KOPT-K1 (cell line): ENCODE measurements at regions not wholly inside any gene's neighbourhood (a gene's known extent, or its start where the extent isn't known, plus 50 kb on each side); places are given as distances from the start of the nearest gene placed in this dataset.

Experiments used
- H3K27ac ChIP-seq: fragments of 200-600 bp; sonication (generic); 2 replicates; pipeline ENCODE4 v1.5.1; 2016; ENCODE audit warnings: antibody characterized with exemption, mild to moderate bottlenecking, low read depth, low read length; ENCODE audit not compliant: poor library complexity, severe bottlenecking
- H3K36me3 ChIP-seq: fragments of 200-600 bp; sonication (generic); 2 replicates; pipeline ENCODE4 v1.5.1; 2017; ENCODE audit warnings: antibody characterized with exemption, mild to moderate bottlenecking, low read length, moderate library complexity; ENCODE audit not compliant: insufficient read depth
- H3K9me3 ChIP-seq: fragments of 200-600 bp; sonication (generic); 2 replicates; pipeline ENCODE4 v1.5.1; 2017; ENCODE audit warnings: antibody characterized with exemption, low read length, mild to moderate bottlenecking; ENCODE audit not compliant: insufficient read depth, poor library complexity, severe bottlenecking

DNA sequence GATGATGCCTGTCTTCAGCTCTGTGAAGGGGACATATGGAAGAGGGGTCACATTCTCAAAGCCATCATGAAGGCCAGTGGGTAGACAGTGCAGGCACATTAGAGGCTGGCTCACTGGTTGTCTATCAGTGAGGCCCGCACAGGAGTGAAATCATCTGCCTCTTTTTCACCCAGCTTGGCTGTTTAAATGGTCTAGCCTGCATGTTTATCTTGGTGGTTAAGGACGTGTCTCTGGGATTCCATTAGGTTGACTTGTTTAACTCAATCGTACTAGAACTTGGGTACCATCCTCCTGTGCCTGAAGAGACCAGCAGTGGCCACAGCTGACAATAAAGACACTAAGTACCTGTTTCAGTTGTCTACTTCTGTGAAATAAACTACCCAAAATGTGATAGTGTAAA is 219.3 kb downstream of the PLPP3 start:
- Histone ChIP-seq H3K36me3 (no peaks in the 10 kb centered on the region), H3K27ac (no peak overlapping the region), H3K9me3 (no peaks in the 10 kb centered on the region)

DNA sequence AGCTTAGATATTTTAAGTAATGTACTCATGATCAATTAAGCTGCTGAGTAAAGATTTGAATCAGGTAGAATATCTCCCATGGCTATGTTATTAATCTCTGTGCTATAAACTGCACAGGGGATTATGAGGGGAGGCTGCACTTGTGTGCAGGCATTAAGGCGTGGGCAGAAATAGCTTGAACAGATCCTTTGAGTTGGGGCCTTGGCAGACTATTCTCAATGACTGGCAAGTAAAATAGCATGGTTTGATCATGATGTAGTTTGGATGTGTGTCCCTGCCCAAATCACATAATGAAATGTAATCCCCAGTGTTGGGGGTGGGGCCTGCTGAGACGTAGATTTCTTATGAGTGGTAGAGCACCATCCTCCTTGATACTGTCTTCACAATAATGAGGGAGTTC is 220.3 kb downstream of the PLPP3 start:
- Histone ChIP-seq H3K27ac (no peak overlapping the region), H3K9me3 (no peaks in the 10 kb centered on the region), H3K36me3 (no peaks in the 10 kb centered on the region)

DNA sequence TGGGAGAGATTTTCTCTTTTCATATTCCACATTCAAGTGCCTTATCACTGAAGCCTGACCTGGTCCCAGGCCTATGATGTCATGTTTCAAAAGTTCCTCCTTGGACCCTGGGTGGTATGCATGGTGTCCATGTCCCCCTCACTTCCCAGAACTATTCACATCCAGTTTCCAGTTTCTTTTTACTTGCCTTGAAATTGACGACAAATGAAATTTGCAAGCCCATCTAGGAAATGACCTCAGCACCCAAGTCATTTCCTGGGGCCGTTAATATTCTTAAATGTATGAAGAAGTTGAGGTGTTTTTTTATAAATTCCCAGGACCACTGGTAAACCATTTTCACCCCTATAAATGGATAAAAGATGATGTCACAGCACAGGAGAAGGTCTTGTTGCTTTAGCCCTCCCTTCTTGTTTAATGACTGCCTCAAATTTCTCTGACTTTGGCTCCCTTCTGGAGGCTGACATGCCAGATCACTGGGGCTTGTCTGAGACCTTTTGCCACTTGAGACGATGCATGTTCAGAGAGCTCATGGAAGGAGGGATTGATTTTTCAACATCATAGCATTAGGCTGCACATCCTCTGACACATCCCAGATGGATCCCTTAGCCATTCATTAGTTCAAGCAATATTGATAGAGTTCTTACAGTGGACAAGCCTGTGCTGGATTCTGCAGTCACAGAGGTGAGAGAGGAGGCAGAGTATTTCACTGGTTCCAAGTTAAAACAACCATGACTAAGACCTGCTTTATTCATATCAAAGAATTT is 221.3 kb downstream of the PLPP3 start:
- Histone ChIP-seq H3K27ac (no peak overlapping the region), H3K9me3 (no peaks in the 10 kb centered on the region), H3K36me3 (no peaks in the 10 kb centered on the region)

DNA sequence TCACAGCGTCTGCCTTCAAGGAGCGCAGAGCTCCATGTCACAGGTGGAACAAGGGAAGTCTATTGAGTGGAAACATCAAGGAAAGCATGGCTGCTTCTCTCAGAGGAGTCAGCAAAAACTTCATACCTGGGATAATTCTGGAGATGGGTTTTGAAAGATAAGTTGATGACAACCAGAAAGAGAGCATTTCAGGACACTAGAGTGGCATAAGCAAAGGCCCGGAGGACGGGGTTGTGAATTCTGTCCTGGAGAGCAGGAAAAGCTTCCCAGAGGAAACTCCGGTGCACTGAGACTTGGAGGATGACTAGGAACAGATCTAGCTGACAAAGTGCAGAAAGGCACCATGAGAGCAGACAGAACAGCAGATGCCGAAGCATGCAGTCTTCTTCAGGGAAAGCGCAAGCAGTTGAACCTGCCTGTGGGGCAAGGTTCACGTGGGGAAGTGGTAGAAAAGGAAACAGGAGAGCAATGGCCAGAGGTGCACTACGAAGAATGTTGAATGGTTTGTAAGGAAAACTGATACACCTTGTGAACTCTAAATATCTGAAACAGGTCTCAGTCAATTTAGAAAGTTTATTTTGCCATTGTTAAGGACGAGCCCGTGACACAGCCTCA is 222.9 kb downstream of the PLPP3 start:
- H3K9me3 ChIP-seq = no peaks in the 10 kb centered on the region
- no peak overlapping the region for H3K27ac ChIP-seq
- no peaks in the 10 kb centered on the region for H3K36me3 ChIP-seq

DNA sequence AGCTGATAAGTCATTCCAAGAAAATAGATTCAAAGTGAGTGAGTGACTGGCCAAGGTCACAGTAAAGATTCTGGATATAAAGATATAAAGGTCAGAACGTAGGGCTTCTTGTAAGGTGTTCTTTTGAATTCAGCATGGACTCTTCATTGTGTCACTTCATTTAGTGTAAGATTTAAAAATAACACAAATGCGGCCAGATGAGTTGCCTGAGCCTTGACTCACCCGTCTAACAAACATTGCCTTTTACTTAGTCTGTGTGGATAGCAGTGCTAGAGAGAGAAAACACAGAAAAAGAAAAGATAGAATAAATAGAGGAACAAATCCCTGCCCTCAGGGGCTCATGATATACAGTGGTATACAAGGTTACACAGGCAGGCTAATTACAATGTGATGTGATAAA is 223.4 kb downstream of the PLPP3 start:
- H3K36me3 ChIP-seq = no peaks in the 10 kb centered on the region
- H3K9me3 ChIP-seq = no peaks in the 10 kb centered on the region
- no peak overlapping the region for H3K27ac ChIP-seq

DNA sequence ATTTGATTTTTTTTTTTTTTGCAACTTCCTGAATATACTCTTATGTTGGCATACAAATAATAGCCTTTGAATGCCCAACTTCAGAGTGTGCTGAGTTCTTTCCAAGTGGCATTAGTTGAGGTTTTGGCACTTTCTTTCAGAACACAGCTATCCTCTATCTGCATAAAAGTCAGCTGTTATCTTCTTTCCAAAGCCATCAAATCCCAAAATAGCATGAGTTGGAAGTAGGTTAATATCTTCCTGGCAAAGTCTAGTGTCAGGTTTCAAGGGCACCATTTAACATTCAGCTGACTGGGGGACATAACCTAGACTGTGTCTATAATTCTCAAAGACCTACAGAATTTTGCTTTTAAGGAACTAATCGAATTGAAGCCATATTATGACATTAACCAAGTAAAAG is 223.9 kb downstream of the PLPP3 start:
- Histone ChIP-seq H3K9me3 (no peaks in the 10 kb centered on the region), H3K27ac (no peak overlapping the region), H3K36me3 (no peaks in the 10 kb centered on the region)

DNA sequence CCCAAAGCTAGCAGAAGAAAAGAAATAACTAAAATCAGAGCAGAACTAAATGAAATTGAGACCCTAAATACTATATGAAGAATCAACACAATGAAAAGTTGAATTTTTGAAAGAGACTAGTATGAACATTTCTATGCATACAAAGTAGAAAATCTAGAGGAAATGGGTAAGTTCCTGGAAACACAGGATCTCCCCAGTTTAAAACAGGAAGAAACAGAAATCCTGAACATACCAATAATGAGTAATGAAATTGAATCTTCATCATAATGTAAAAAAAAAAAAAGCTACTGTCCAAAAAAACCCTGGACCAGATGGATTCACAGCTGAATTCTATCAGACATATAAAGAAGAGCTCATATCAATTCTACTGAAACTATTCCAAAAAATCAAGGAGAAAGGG is 233.5 kb downstream of the PLPP3 start:
- no peaks in the 10 kb centered on the region for H3K9me3 ChIP-seq
- no peaks in the 10 kb centered on the region for H3K36me3 ChIP-seq
- H3K27ac ChIP-seq = no peak overlapping the region

DNA sequence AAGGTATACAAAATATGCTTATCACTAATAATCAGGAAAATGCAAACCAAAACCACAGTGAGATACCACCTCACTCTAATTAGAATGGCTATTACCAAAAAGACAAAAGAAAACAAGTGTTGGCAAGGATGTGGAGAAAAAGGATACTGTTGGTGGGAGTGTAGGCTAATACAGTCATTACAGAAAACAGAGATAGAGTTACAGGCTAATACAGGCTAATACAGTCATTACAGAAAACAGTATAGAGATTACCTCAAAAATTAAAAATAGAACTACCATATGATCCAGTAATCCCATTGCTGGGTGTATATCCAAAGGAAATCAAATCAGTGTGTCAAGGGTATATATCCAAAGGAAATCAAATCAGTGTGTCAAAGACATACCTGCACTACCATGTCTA is 238.4 kb downstream of the PLPP3 start:
- H3K36me3 ChIP-seq = no peaks in the 10 kb centered on the region
- no peaks in the 10 kb centered on the region for H3K9me3 ChIP-seq
- H3K27ac ChIP-seq = no peak overlapping the region

DNA sequence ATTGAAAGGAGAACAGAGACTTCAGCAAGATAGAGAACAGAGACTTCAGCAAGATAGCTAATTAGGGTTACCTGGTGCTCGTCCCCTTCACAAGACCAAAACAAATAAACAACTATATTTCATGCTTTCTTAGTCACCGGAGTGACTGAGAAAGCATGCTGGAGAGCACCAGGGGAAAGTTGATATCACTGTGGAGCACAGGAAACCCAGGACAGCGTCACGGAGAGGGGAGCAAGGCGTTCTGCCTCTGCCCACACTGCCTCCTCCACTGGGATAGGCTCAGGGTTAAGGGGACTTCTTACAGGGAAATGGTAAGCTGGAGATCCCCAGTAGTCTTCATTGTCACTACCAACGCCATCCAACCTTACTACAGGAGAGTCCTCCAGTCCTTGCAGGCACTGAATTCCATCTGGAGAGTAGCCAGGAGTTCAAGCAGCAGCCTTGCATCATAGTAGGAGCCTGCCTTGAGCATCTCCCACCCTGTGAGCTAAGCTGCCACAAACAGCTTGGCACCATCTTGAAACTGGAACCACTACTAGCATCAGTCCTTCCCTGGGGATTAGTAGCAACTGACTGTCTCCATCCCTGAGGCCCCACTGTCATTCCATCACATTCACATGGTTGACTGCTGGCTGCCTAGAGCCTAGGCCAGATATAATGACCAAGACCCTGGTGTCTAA is 239.4 kb downstream of the PLPP3 start:
- Histone ChIP-seq H3K36me3 (no peaks in the 10 kb centered on the region), H3K27ac (no peak overlapping the region), H3K9me3 (no peaks in the 10 kb centered on the region)

DNA sequence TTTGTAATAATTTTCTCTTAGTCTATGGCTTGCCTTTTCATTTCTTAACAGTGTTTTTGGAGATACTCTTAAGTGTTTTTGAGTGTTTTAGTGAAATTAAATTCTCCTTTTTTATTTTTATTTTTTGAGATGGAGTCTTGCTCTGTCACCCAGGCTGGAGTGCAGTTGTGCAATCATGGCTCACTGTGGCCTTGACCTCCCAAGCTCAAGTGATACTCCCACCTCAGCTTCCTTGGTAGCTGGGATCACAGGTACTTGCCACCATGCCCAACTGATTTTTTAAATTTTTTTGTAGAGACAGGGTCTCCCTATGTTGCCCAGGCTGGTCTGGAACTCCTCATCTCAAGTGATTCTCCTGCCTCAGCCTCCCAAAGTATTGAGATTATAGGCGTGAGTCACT is 240.3 kb downstream of the PLPP3 start:
- H3K36me3 ChIP-seq = no peaks in the 10 kb centered on the region
- H3K9me3 ChIP-seq = no peaks in the 10 kb centered on the region
- H3K27ac ChIP-seq = no peak overlapping the region

DNA sequence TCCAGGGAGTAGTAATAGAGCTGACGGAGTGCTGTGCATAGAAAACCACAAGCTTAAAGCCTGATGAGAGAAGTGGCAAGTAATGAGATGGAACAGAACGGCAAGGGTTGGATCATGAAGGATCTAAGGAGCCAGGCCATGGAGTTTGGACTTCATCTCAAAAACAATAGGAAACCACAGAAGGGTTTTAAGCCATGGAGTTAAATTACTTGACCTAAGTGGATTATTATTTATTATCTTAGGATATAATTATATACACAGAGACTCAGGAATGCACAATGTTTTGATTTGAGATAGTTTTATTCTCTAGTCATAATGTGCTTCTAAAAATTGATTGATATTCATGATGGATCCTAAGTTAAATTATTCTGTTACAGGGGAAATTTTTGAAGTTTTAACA is 242.4 kb downstream of the PLPP3 start:
- no peaks in the 10 kb centered on the region for H3K9me3 ChIP-seq

DNA sequence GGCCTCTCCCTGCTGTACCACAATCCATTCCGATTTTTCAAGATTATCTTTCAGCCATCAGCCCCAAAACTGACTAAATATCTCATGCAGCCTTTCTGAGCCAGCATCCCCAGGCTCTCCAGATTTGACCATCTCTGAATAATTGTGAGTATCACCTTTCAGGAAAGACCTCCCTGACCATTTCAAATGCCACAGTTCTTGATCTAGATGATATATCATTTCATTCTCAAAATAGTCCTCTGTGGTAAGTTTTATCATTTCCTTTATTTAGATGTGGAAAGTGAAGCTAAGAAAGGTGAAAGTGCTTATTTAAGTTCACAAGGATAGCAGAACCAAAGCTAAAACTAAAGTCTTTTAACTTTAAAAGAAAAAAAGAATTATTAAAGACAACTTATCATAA is 244.0 kb downstream of the PLPP3 start:
- Histone ChIP-seq H3K27ac (no peak overlapping the region), H3K36me3 (no peaks in the 10 kb centered on the region), H3K9me3 (no peaks in the 10 kb centered on the region)

More for the DNA sequence above, 242.4 kb downstream of the PLPP3 start:
- no peaks in the 10 kb centered on the region for H3K36me3 ChIP-seq
- H3K27ac ChIP-seq = no peak overlapping the region

DNA sequence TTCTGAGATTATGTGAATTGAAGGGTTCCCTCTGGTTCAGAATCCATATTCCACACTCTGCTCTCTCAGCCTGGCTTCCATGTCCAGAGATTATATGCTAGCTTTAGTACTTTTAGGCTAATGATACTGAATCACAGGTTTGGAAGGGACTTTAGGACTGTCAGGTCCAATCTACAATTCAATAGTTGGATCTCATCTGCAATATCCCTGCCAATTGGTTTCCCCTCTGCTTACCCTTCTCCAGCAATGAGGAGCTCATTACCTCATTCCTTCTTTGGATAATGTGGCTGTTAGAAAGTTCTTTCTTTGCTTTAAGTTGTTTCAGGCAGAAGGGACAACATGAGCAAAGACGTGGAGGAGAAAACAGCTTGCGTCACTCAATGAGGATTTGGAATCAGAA is 245.3 kb downstream of the PLPP3 start:
- Histone ChIP-seq H3K36me3 (no peaks in the 10 kb centered on the region), H3K27ac (no peak overlapping the region), H3K9me3 (no peaks in the 10 kb centered on the region)

DNA sequence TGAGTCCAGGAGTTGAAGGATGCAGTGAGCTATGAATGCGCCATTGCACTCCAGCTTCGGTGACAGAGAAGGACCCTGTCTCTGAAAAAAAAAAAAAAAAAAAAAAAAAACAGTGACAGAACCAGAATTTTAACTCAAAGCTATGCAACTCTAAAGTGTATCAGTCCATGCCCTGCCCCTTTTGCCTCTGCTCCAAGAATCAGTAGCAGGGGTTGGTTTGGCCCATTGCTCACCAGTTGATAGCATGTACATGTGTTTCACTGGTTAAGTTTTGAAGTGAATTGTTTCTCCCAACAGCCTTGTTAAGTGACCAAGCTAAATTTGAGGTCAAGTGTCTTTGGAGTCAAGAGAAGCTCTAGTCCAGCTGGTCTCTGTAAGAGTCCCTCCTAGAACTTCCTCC is 245.9 kb downstream of the PLPP3 start:
- Histone ChIP-seq H3K27ac (no peak overlapping the region), H3K9me3 (no peaks in the 10 kb centered on the region)

DNA sequence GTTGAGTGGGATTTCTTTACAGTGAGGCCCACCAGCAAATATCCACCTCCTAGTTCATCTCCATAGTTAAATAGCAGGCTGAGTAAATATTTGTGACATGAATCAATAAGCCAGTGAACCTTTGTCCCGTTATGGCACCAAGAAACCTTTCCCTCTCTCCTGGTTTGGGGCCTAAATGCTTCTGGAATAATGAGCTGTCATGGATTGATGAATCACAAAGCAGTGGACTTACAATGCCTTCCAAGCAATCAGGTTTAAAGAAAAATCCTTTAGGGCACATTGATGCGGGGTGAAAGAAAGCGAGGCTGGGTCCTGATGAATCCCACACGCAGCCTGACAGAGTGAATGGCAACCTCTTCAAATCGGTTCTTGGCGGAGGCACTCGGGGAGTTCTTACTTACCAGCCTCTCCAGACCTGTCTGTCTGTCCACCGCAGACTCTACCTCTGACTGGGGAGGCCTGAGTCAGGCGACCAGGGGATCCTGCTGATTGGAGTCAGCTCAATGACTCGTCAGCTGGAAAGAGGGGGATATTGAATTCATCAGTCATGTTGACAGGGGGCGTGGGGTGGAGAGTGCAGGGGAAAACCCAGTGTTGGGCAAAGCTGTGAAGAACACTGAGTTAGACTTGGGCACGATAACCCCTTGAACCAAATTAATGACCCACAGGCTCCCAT is 247.3 kb downstream of the PLPP3 start:
- Histone ChIP-seq H3K9me3 (no peaks in the 10 kb centered on the region), H3K27ac (no peak overlapping the region)

More for the DNA sequence above, 245.9 kb downstream of the PLPP3 start:
- no peaks in the 10 kb centered on the region for H3K36me3 ChIP-seq

More for the DNA sequence above, 247.3 kb downstream of the PLPP3 start:
- no peaks in the 10 kb centered on the region for H3K36me3 ChIP-seq
